ENCODE measurements at regions not wholly inside any gene's neighbourhood (a gene's known extent, or its start where the extent isn't known, plus 50 kb on each side); places are given as distances from the start of the nearest gene placed in this dataset.
"Not testable (repeated sequence)": the region's sequence is repeated elsewhere in the genome, so short reads cannot be mapped to it uniquely, and the experiment has no call there.

DNA sequence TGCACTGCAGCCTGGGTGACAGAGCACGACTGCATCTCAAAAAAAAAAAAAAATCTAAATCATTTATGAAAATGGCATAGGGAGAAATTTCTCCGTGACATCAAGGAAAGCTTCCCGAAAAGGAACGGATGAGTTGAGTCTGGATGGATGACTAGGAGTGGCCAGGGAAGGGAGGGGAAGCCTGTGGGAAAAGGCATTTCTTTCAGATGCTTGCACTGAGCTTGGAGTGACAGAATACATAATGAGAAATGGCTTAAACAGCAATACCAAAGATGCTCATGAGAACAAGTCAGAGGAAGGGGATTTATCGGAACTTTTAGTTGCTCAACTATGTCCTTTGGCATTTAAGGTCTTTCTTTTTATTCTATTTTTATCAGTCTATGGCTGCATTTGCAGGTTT lies 1369.2 kb upstream of the TMEM132C start:
- DNase-seq: no peak

DNA sequence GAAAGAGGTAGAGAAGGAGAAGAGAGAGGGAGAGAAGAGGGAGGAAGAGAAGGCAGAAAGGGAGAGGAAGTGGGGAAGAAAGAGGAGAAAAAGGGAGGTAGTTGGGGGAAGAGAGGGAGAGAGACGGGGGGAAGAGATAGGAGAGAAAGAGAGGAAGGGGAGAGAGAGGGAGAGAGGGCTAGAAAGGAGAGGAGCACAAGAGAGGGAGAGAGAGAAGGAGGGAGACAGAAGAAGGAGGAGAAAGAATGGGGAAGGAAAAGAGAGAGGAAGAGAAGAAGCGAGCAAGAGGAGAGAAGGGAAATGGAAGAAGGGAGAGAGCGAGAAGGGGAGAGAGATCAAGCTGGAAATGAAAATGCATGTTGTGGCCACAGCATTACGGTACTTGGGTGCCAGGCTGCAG lies 1368.4 kb upstream of the TMEM132C start:
- DNase-seq: no peak

- no peak for DNase-seq
Measured at GRCh38 chr12:126899926-126900792, 1366.8 kb upstream of the TMEM132C start.

DNA sequence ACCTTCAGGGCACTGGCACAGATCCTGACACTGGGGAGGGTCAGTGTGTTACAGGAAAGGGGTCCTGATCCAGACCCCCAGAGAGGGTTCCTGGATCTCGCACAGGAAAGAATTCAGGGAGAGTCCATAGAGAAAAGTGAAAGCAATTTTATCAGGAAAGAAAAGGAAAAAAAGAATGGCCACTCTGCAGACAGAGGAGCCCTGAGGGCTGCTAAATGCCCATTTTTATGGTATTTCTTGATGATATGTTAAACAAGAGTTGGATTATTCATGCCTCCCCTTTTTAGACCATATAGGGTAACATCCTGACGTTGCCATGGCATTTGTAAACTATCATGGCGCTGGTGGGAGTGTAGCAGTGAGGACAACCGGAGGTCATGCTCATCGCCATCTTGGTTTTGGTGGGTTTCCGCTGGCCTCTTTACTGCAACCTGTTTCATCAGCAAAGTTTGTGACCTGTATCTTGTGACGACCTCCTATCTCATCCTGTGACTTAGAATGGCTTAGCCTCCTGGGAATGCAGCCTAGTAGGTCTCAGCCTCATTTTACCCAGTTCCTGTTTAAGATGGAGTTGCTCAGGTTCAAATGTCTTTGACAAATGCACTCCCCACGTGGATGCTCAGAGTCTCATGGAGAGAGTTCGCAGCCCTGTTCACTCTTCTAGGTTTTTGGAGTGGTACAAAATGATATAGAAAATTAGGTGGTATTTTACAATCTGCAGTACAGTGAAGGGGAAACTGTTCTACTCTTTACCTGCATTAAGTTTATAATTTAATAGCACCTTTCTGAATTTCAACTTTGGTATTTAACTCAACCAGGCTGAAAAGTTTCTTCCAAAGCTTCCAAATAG lies 1363.7 kb upstream of the TMEM132C start:
- no peak for DNase-seq

DNA sequence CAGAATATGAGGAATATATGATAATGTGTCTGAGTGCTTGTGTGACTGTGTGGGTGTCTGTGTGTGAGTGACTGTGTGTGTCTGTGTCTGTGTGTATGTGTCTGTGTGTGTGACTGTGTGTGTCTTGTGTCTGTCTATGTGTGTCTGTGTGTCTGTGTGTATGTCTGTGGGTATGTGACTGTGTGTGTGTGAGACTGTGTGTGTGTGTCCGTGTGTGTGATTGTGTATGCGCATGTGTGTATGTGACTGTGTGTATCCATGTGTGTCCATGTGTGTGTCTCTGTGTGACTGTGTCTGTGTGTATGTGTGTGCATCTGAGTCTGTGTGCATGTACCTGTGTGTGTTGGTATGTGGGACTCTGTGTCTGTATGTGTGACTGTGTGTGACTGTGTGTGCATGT lies 1361.2 kb upstream of the TMEM132C start:
- DNase-seq: no peak

DNA sequence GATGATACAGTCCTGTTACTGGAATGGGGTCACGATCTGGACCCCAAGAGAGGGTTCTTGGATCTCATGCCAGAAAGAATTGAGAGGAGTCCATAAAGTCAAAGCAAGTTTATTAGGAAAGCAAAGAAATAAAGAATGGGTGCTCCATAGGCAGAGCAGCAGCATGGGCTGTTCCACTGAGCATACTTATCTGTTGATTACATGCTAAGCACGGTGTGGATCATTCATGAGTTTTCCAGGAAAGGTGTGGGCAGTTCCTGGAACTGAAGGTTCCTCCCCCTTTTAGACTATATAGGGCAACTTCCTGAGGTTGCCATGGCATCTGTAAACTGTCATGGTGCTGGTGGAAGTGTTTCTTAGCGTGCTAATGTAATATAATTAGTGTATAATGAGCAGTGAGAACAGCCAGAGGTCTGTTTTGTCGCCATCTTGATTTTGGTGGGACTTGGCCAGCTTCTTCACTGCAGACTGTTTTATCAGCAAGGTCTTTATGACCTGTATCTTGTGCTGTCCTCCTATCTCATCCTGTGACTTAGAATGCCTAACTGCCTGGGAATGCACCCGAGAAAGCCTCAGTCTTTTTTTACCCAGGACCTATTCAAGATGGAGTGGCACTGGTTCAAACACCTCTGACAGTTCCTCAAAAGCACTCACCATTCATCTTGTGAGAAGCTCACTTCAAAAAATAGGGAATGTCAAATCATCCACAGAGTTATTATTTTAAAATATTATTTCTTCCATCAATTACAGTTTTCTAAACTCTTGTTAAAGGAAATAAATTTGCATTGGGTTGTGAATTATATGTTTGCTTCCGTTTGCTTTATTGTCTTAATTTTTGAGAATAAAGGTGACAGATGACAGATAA lies 1358.8 kb upstream of the TMEM132C start:
- peak; percentile 4 for DNase-seq

DNA sequence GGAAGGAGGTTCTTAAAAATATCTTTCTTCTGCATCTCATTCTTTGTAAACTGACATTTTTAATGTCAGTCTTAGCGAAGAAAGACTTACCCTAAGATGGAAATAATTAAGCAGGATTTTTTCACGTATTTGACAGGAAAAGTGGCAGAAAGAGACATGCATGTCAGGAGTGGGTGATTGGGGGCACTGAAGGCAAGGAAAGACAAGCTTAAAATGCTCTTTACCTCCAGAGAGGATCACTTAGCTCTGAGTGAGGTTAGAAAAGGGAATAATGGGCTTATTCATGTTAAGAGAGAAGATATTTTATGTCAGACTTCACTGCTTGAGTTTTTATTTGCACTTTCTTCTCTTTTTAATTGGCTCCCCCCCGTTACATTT lies 1358.2 kb upstream of the TMEM132C start:
- no peak for DNase-seq

- no peak for DNase-seq
Measured at GRCh38 chr12:126910570-126910969, 1356.4 kb upstream of the TMEM132C start.

- no peak for DNase-seq
Measured at GRCh38 chr12:126912111-126912510, 1354.9 kb upstream of the TMEM132C start.

- no peak for DNase-seq
Measured at GRCh38 chr12:126914170-126914793, 1352.7 kb upstream of the TMEM132C start.

DNA sequence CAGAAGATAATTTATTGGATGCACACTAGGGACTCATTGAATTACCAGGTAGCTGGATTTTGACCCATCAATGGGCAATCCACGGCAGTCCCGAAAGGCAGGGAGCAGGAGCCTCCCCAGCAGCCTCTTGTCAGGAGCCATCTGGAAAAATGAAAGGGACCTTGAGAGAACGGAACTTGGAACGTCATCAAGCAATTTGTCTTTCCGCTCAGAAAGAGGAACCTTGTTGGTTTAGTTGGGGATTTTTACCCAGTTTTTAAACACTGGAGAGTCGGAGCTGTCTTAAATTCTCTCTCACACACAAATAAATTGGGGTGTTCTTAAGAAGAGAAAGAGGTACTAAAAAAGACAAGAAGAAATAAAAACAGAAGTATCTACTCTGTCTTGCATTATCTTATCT lies 1351.7 kb upstream of the TMEM132C start:
- no peak for DNase-seq

DNA sequence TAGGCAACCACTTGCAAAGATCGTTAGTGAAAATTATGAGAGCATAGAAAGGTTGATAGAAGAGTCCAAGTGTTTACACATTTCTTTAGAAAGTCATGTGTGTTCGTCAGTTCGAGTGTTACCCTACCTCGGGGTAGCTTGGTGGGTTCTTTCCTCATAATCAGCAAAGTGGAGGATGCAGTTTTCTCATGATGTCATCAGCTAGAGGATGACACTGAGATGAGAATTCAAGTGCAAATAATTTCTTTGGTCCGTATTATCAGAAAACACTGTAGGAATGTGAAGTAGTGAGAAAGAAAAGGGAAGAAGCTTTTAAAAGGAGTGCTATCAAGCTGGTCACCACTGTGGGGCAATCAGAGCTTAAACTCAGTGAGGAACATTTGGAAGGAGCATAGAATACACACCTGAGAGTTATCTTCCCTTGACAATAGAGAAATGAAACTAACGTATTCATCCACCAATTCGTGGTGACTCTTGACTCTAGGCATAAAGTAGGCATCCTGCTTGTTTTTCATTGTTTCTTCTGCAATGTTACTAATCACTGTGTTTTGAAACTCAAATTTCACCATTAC lies 1340.9 kb upstream of the TMEM132C start:
- no peak for DNase-seq

- no peak for DNase-seq
Measured at GRCh38 chr12:126930234-126930633, 1336.7 kb upstream of the TMEM132C start.

- DNase-seq: no peak
Measured at GRCh38 chr12:126932156-126932555, 1334.8 kb upstream of the TMEM132C start.

DNA sequence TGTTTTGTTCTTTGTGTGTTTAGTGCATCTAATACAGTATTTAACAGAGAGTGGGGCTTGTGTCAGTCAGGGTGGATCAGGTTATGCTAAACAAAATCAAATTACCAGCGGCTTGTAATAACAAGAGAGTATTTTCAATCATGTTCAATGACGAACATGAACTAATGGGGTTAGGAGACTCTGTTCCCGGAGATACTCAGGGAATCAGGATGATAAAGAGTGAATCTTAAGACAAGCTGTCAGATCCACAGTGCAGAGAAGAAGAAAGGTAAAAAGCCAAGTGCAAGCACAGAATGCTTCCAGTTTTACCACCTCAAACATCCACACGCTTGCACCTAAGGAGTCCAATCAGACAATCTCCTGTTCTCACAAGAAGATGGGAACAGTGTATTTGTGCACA lies 1331.5 kb upstream of the TMEM132C start:
- DNase-seq: no peak

DNA sequence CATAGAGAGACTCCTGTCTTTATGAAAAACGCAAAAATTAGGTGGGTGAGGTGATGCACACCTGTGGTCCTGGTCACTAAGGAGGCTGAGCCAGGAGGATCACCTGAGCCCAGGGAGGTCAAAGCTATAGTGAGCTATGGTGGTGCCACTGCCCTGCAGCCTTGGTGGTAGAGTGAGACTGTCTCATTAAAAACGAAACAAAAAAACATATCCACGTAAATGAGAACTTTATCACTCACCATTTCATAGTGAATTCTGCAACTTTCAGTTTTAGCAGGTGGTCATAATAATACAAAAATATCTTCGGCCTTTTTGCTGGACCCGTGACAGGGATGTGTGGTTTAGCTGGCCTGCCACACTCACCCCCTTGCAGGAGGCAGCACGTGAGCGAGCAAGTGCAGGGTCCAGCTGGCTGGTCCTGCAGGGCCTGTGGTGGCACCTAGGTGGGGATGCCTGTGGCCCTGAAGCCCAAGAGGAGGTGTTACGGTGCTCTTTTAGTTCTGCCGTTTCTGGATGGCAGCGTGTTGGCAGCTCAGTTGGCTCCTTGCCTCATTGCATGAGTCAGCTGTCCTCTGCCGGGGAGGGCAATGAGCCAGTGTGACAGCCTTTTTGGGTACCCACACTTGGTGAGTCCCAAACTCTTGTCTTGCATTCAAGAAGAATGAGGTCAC lies 1330.7 kb upstream of the TMEM132C start:
- peak; percentile 24 for DNase-seq

DNA sequence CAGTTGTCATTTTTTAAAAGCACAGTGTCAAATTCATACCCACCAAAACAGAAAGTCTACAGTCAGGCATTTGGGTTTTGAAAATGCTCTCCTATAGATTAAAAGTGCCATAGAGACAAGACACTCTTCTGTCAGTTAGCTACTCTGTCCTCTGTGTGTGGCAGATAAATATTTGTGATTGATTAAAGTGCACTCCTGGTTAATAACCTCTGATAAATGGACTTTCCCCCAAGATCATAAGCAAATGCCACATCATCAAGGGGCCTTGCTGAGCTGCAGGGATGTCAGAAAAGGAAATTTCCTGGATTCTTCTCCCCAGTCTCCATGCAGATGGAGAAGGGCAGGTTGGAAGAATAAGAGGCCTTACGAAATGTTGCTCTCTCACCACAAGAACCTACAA lies 1329.5 kb upstream of the TMEM132C start:
- DNase-seq: no peak

GRCh38 chr12:126944684-126945083 lies 1322.3 kb upstream of the TMEM132C start:
- DNase-seq: no peak

DNA sequence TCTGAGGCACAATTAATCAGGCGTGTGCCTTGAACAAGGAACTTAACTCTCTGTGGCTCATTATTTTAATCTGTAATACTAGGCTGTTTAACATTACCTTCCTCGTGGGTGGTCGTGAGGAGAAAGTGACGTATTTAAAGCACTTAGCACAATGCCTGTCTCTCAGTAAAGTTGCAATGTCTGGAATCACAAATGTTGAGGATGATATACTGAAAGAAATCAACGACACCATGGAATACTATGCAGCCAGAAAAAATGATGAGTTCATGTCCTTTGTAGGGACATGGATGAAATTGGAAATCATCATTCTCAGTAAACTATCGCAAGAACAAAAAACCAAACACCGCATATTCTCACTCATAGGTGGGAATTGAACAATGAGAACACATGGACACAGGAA lies 1320.0 kb upstream of the TMEM132C start:
- not testable (repeated sequence) for DNase-seq

DNA sequence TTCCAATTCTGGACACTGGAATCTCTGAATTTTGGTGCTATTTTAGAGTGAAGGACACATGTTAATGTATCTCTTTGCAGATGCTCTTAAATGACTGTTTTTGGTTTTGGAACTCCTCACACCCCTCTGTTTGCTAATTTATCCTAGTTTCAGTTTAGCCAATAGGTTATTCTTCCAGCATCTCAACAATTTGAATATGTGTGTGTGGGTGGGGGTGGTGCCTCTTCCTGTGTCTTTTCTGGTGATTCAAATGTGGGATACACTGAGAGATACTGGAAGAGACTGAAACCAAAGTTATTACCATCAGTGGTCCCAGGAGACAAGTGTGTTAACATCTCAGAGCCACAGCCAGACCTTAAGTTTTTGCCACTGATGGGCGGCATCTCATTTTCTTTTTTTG lies 1317.4 kb upstream of the TMEM132C start:
- no peak for DNase-seq

GRCh38 chr12:126950266-126950665 lies 1316.7 kb upstream of the TMEM132C start:
- no peak for DNase-seq
